Common myeloid progenitor, CD34-positive (primary cell): ENCODE measurements at regions not wholly inside any gene's neighbourhood (a gene's known extent, or its start where the extent isn't known, plus 50 kb on each side); places are given as distances from the start of the nearest gene placed in this dataset.

Experiments used
- CTCF ChIA-PET: fragments of 350-600 bp; sonication (Branson Sonifier 250); formaldehyde crosslinking; loops from one replicate; lab custom pipeline; 2021; ENCODE audit warnings: antibody characterized with exemption; lab: Charles Lee
- POLR2A ChIA-PET: fragments of 350-600 bp; sonication (Branson Sonifier 250); formaldehyde crosslinking; loops from one replicate; lab custom pipeline; 2021; ENCODE audit warnings: antibody characterized with exemption; lab: Charles Lee
- DNase-seq, 3 donors: peaks; one replicate each; pipeline versions ENCODE4 v3.0.0 to v3.0.0-alpha.2; 2013
- H3K27ac ChIP-seq, 2 experiments: 1 replicate in 1 of 2; 2 replicates in 1 of 2; pipeline ENCODE4 v1.7.0; 2013; ENCODE audit warnings: inconsistent platforms in 2 of 2, low read length in 2 of 2, mild to moderate bottlenecking in 2 of 2, low read depth in 1 of 2, moderate library complexity in 1 of 2; ENCODE audit not compliant: severe bottlenecking in 2 of 2, insufficient read depth in 1 of 2, poor library complexity in 1 of 2
- H3K27me3 ChIP-seq, 5 experiments: replicated peaks in 2 of 5; 1 replicate in 3 of 5; 2 replicates in 2 of 5; pipeline versions ENCODE4 v1.6.1 to v1.7.0; 2013; ENCODE audit warnings: low read length in 4 of 5, mild to moderate bottlenecking in 2 of 5, moderate library complexity in 2 of 5, inconsistent platforms in 1 of 5; ENCODE audit not compliant: insufficient read depth in 5 of 5, control insufficient read depth in 4 of 5
- H3K36me3 ChIP-seq, 4 experiments: 1 replicate in 2 of 4; 2 replicates in 2 of 4; pipeline versions ENCODE4 v1.6.1 to v1.7.0; 2013; ENCODE audit warnings: low read length in 3 of 4, control low read depth in 1 of 4, mild to moderate bottlenecking in 1 of 4; ENCODE audit not compliant: control insufficient read depth in 4 of 4, insufficient read depth in 4 of 4
- H3K4me1 ChIP-seq, 4 experiments: 1 replicate in 3 of 4; 2 replicates in 1 of 4; pipeline versions ENCODE4 v1.6.1 to v1.7.1; 2013; ENCODE audit warnings: low read length in 3 of 4, mild to moderate bottlenecking in 3 of 4, control low read depth in 1 of 4, inconsistent platforms in 1 of 4, moderate library complexity in 1 of 4; ENCODE audit not compliant: control insufficient read depth in 4 of 4, insufficient read depth in 4 of 4; ENCODE audit errors: control extremely low read depth in 1 of 4
- H3K4me3 ChIP-seq, 7 experiments: 1 replicate in 4 of 7; 2 replicates in 3 of 7; pipeline versions ENCODE4 v1.5.1 to v1.7.0; 2013; ENCODE audit warnings: mild to moderate bottlenecking in 7 of 7, low read length in 6 of 7, moderate library complexity in 6 of 7, inconsistent platforms in 2 of 7, low read depth in 2 of 7, control low read depth in 1 of 7; ENCODE audit not compliant: insufficient read depth in 4 of 7, control insufficient read depth in 1 of 7; ENCODE audit errors: extremely low read depth in 1 of 7
- H3K9me3 ChIP-seq, 5 experiments: 1 replicate in 4 of 5; 2 replicates in 1 of 5; pipeline versions ENCODE4 v1.6.1 to v1.7.1; 2013; ENCODE audit warnings: low read length in 4 of 5, mild to moderate bottlenecking in 2 of 5, inconsistent platforms in 1 of 5, low read depth in 1 of 5, moderate library complexity in 1 of 5; ENCODE audit not compliant: control insufficient read depth in 4 of 5, insufficient read depth in 2 of 5; ENCODE audit errors: control extremely low read depth in 1 of 5
- WGBS: methylation state at CpG from one replicate; pipeline ENCODE4 v1.1.5; 2013; ENCODE audit not compliant: insufficient coverage; 5-methylcytosine and 5-hydroxymethylcytosine counted together

DNA sequence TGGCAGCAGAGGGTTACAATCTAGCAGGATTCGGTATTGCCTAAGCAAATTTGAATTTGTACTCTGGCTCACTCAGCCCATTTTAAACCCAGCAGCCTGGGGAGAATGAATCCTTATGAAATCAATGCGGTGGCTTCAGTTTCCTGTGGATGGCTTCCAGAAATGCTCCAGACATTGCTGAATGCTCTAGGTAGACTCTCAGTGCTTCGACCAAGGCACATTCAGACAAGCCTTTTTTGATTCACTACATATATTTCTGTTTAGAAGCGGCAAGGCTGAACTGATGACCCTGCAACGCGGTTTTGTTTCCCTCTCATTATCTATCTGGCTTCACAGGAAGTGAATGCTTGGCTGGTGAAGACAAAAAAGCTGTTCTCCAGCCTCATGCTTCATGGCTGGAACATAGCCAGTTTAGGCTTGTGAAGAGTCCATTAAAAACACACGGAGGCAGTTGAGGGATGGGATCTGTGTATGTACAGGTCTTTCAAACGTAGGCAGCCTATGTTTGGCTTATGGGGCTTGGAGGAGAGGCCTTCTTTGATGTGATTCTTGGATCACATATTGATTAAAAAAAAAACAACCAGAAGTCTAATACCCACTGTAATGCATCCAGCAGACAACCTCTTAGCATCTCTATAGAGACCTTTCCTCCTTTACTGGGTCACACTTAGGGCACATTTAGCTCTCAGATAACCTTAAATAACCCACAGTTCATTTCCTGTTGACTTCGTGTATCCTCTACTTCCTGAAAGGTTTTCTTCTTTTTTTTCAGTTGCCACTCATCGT, 400.2 kb upstream of the TBL1XR1 start:
- Histone ChIP-seq H3K4me3 (peak overlapping the region in 1 of 7 experiments; percentile 32), H3K27me3 (no peaks in the 10 kb centered on the region), H3K4me1 (peaks cover 23 to 44% (median 33%) of the 10 kb centered on the region in 4 experiments), H3K27ac (no peak overlapping the region), H3K9me3 (no peaks in the 10 kb centered on the region), H3K36me3 (no peaks in the 10 kb centered on the region)
- peak in 2 of 3 donors; percentile 58 to 66 for DNase-seq
- CTCF ChIA-PET = no interaction called here
- POLR2A ChIA-PET = no interaction called here
- WGBS = 31% methylated on average over 7 of the region's 10 CpGs

DNA sequence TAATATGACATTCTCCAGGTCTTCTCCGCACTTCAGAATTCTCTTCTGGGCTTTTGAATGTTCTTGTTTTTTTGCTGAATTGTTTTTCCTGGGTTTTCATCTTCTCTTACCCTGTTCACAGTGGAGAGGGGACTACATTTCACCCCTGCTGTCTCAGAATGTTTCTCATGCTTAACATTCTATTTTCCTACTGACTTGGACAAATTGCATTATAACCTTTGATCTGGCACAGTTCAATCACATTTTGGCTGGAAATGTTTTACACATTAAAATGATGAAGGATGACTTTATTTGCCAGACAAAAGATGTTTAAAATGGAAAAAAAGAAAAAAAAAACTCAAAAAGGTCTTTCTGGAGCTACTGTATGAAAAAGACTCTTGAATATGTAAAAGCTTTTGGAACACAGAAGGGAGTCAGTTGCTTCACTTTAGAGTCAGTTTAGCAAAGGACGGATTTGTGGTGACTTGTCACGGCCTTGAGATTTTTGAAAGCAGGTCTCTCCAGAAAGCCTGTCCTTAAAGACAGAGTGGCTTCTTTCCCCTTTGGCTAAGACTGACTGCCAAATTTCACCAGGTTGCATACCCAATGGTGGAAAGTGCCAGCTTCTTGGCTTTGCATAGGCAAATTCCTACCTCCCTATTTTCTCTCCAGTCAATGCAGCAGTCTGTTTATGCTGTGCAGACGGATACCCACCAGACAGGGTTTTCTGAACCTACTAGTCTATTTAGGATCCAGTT, 401.0 kb upstream of the TBL1XR1 start:
- DNase-seq = no peak
- no peaks in the 10 kb centered on the region for H3K27me3 ChIP-seq
- ChIA-PET CTCF (interaction anchor here (0.7 to 1.1 kb wide), 2 partner anchors 297 to 773 kb away, joined by 3 read pairs; no protein-coding TSS in a partner anchor), POLR2A (interaction anchor here (0.8 kb wide), 1 partner anchor 238 kb away, joined by 4 read pairs; no protein-coding TSS in a partner anchor)
- H3K9me3 ChIP-seq = no peaks in the 10 kb centered on the region
- H3K4me3 ChIP-seq = peak overlapping the region in 1 of 7 experiments; percentile 32
- H3K36me3 ChIP-seq = no peaks in the 10 kb centered on the region
- WGBS = 94% methylated on average over 3 of the region's 4 CpGs
- H3K4me1 ChIP-seq = peaks cover 25 to 51% (median 40%) of the 10 kb centered on the region in 4 experiments
- H3K27ac ChIP-seq = no peak overlapping the region

DNA sequence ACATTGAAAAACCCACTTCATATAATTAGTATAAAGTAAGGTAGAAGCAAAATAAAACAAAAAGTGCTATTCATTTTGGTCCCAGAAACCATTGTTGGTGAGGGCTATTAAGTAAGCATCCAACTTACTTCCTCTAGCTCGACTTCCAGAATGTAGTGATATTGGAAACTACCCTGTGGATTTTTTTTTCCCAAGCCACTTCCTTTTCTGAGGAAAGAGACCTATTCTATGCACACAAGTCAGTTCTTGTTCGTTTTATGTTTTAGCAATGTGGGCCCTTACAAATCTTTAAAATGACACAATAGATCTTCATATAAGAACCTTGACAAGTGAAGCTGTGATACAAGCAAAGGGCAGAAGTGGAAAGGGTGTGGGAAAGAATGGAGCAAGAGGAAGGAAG, 402.0 kb upstream of the TBL1XR1 start:
- no peak overlapping the region for H3K4me3 ChIP-seq
- CTCF ChIA-PET = interaction anchor here (1.1 kb wide), 1 partner anchor 296 kb away, joined by 3 read pairs; no protein-coding TSS in a partner anchor
- H3K4me1 ChIP-seq = peaks cover 25 to 59% (median 46%) of the 10 kb centered on the region in 4 experiments
- H3K36me3 ChIP-seq = no peaks in the 10 kb centered on the region
- POLR2A ChIA-PET = no interaction called here
- H3K9me3 ChIP-seq = no peaks in the 10 kb centered on the region
- no peaks in the 10 kb centered on the region for H3K27me3 ChIP-seq
- H3K27ac ChIP-seq = no peak overlapping the region
- no peak for DNase-seq
- WGBS = 0% methylated on average over 1 of the region's 2 CpGs

DNA sequence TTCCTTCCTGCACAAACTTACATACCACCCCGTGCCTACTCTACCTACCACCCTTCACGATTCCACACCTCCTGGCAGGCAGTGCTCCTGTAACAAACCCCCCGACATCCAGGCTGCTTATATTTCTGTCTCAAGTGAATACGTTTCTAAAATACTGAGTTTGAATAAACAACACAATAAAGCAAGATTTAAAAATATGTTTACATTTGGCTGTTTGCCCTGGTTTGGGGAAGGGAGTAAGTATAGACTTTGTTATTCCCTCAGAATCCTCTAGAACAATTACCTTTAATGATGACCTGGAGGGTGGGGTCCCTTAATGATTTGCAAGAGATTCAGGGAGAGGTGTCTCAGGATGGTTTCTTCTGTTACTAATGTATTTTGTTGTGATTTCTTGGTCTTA, 402.6 kb upstream of the TBL1XR1 start:
- CTCF ChIA-PET = no interaction called here
- DNase-seq = no peak

DNA sequence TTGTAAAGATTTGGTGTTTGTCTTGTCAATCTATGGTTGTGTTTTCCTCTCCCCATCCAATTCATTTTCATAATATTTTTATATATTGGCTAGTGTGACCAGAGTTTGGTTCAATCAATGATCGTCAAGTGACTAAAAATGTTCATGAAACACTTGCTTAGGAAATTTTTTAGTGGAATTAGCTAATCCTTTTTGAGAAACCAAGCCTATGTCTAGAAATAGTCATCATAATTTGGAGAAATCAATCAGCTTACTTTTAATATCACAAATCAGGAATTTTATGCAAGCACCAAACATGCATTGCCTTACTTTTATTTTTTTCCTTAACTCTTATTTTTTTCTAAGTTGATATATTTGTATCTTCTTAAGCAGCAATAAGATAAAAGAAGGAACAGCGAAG, 403.1 kb upstream of the TBL1XR1 start:
- peaks cover 0 to 1% (median 0%) of the 10 kb centered on the region in 5 experiments for H3K9me3 ChIP-seq
- WGBS = 86% methylated on average over 1 of the region's 2 CpGs
- peaks cover 25 to 59% (median 46%) of the 10 kb centered on the region in 4 experiments for H3K4me1 ChIP-seq
- CTCF ChIA-PET = interaction anchor here (1.0 kb wide), 1 partner anchor 8 kb away, joined by 4 read pairs; no protein-coding TSS in a partner anchor
- no peaks in the 10 kb centered on the region for H3K27me3 ChIP-seq
- no peak for DNase-seq
- H3K4me3 ChIP-seq = no peak overlapping the region
- H3K36me3 ChIP-seq = peaks cover 0 to 2% (median 0%) of the 10 kb centered on the region in 4 experiments
- POLR2A ChIA-PET = no interaction called here
- H3K27ac ChIP-seq = no peak overlapping the region

More for the DNA sequence above, 402.6 kb upstream of the TBL1XR1 start:
- Histone ChIP-seq H3K27me3 (no peaks in the 10 kb centered on the region), H3K4me3 (no peak overlapping the region), H3K36me3 (no peaks in the 10 kb centered on the region), H3K27ac (no peak overlapping the region), H3K9me3 (peaks cover 0 to under 1% (median 0%) of the 10 kb centered on the region in 5 experiments), H3K4me1 (peaks cover 25 to 59% (median 46%) of the 10 kb centered on the region in 4 experiments)
- 100% methylated on average over 2 of the region's 4 CpGs for WGBS
- POLR2A ChIA-PET = no interaction called here

DNA sequence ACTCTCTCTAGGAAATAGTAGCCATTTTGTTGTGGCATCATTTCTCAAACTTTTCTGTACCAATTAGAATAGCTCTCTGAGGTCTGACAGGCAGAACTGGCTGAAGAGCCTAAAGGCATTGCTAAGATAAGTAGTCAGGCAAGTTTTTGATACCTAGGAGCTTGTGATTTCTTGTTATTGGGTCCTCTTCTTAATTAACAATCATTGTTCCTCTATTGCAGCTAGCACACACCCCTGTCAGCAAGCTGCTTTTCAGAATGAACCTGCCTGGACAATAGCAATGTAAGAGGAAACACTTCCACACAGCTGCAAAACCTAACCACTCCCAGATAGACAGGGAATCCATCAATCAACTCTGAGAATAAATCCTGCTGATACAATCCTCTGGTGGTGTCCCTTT, 403.9 kb upstream of the TBL1XR1 start:
- Histone ChIP-seq H3K9me3 (peaks cover 0 to 1% (median 0%) of the 10 kb centered on the region in 5 experiments), H3K36me3 (peaks cover 0 to 2% (median 0%) of the 10 kb centered on the region in 4 experiments), H3K27me3 (no peaks in the 10 kb centered on the region), H3K4me3 (no peak overlapping the region), H3K4me1 (peaks cover 25 to 59% (median 46%) of the 10 kb centered on the region in 4 experiments), H3K27ac (no peak overlapping the region)
- POLR2A ChIA-PET = no interaction called here
- peak in 1 of 3 donors; percentile 60 for DNase-seq
- CTCF ChIA-PET = interaction anchor here (1.0 kb wide), 1 partner anchor 9 kb away, joined by 4 read pairs; no protein-coding TSS in a partner anchor
